Mucosa of descending colon (tissue), 3 donors: ENCODE measurements at regions not wholly inside any gene's neighbourhood (a gene's known extent, or its start where the extent isn't known, plus 50 kb on each side); places are given as distances from the start of the nearest gene placed in this dataset.

Experiments used
- ATAC-seq: fragments of 200-7000 bp; cut with Tn5 transposase; one replicate; pipeline ENCODE4 v1.9.1; 2020; ENCODE audit warnings: mild to moderate bottlenecking, moderate library complexity
- DNase-seq, 3 donors: peaks; one replicate each; pipeline ENCODE4 v3.0.0-alpha.2; 2020
- H3K36me3 ChIP-seq: fragments of 200-600 bp; one replicate; pipeline ENCODE4 v1.8.0; 2021; ENCODE audit warnings: low read depth, mild to moderate bottlenecking
- H3K4me1 ChIP-seq: fragments of 200-600 bp; one replicate; pipeline ENCODE4 v1.8.0; 2021; ENCODE audit warnings: low read depth, mild to moderate bottlenecking
- H3K4me3 ChIP-seq: fragments of 200-600 bp; one replicate; pipeline ENCODE4 v1.8.0; 2021; ENCODE audit warnings: mild to moderate bottlenecking
- H3K9me3 ChIP-seq: fragments of 200-600 bp; one replicate; pipeline ENCODE4 v1.8.0; 2021; ENCODE audit warnings: mild to moderate bottlenecking
- intact Hi-C, 2 donors: fragments of 100-400 bp; cut with DNase I in 1 of 2; cut with micrococcal nuclease in 1 of 2; formaldehyde crosslinking; loops; one replicate each; pipeline versions ENCODE4 v1.11.0 to v1.11.1; 2022; cut with DNase I, micrococcal nuclease
- TF ChIP-seq, protein P1 (sequence below): fragments of 200-600 bp; IDR thresholded peaks from one replicate; pipeline ENCODE4 v1.8.0; 2022; ENCODE audit warnings: antibody characterized with exemption, mild to moderate bottlenecking
- donor health status: DM: no; HTN: no; CAD: no; lungs with moderate emphysema.
- donor health status: DM: no; HTN: no; CAD: no.
- donor health status: DM: no; HTN: yes; CAD: no.

DNA sequence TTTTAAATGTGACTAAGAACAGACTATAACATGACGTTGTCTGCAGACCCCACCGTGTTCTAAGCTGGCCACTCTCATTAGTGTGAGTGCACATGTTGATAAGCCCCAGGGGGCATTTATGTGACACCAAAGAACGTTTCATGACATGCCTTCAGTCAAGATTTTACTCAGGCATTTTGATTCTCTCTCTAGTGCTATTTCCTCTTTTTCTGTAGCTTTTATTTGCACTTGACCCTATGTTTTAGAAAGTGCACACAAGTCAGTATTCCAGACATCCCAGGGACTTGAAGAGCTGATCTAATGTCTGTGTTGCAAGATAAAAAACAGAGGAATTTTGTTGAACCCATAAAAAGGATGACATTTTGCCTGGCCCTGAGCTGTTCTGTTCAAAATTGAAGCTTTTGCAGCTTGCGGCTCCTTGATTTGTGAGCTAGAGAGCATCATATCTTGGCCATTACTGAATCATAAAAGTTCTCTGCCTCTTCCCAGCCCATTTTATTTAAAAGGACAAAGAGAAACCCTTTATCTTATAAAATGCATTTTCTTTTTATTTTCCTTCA, 80.9 kb upstream of the TYRP1 start:
- H3K9me3 ChIP-seq: no peaks in the 10 kb centered on the region
- no peaks in the 10 kb centered on the region for H3K36me3 ChIP-seq
- no peak for DNase-seq
- H3K4me1 ChIP-seq: no peaks in the 10 kb centered on the region
- TF ChIP-seq, protein P1, sequence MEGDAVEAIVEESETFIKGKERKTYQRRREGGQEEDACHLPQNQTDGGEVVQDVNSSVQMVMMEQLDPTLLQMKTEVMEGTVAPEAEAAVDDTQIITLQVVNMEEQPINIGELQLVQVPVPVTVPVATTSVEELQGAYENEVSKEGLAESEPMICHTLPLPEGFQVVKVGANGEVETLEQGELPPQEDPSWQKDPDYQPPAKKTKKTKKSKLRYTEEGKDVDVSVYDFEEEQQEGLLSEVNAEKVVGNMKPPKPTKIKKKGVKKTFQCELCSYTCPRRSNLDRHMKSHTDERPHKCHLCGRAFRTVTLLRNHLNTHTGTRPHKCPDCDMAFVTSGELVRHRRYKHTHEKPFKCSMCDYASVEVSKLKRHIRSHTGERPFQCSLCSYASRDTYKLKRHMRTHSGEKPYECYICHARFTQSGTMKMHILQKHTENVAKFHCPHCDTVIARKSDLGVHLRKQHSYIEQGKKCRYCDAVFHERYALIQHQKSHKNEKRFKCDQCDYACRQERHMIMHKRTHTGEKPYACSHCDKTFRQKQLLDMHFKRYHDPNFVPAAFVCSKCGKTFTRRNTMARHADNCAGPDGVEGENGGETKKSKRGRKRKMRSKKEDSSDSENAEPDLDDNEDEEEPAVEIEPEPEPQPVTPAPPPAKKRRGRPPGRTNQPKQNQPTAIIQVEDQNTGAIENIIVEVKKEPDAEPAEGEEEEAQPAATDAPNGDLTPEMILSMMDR: no peak
- intact Hi-C loops: no loop called here
- no peak for ATAC-seq
- H3K4me3 ChIP-seq: no peak overlapping the region

GRCh38 chr9:12613071-12613470, 80.1 kb upstream of the TYRP1 start:
- Histone ChIP-seq H3K36me3 (no peaks in the 10 kb centered on the region), H3K4me3 (no peak overlapping the region), H3K4me1 (no peaks in the 10 kb centered on the region), H3K9me3 (no peaks in the 10 kb centered on the region)
- DNase-seq (no peak), ATAC-seq (no peak)
- TF ChIP-seq, protein P1: no peak
- intact Hi-C loops: no loop called here

GRCh38 chr9:12614488-12614887, 78.7 kb upstream of the TYRP1 start:
- intact Hi-C loops: no loop called here
- no peak overlapping the region for H3K4me3 ChIP-seq
- no peaks in the 10 kb centered on the region for H3K36me3 ChIP-seq
- no peaks in the 10 kb centered on the region for H3K4me1 ChIP-seq
- ATAC-seq (no peak), DNase-seq (no peak)
- H3K9me3 ChIP-seq: no peaks in the 10 kb centered on the region
- TF ChIP-seq, protein P1: no peak

- no peaks in the 10 kb centered on the region for H3K9me3 ChIP-seq
- no peak for ATAC-seq
- no peaks in the 10 kb centered on the region for H3K4me1 ChIP-seq
- DNase-seq: no peak
- TF ChIP-seq, protein P1: no peak
- no peak overlapping the region for H3K4me3 ChIP-seq
- no peaks in the 10 kb centered on the region for H3K36me3 ChIP-seq
- intact Hi-C loops: no loop called here
Measured at GRCh38 chr9:12618956-12619355, 74.2 kb upstream of the TYRP1 start.

DNA sequence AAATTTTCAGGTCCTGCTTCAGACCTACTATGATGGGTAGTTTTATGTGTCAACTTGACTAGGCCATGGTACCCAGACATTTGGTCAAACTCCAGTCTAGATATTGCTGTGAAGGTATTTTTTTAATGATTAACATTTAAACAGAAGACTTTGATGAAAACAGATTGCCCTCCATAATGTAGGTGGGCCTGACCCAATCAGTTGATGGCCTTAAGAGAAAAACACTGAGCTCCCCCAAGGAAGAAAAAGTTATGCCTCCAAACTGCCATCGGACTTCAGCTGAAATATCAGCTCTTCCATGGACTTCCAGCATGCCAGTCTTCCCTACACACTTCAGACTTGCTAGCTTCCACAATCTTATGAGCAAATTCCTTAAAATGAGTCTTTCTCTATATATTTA, 67.3 kb upstream of the TYRP1 start:
- no peaks in the 10 kb centered on the region for H3K4me1 ChIP-seq
- H3K9me3 ChIP-seq: no peaks in the 10 kb centered on the region
- H3K36me3 ChIP-seq: no peaks in the 10 kb centered on the region
- DNase-seq (no peak), ATAC-seq (no peak)
- no peak overlapping the region for H3K4me3 ChIP-seq
- TF ChIP-seq, protein P1: no peak
- intact Hi-C loops: no loop called here

GRCh38 chr9:12627096-12627495, 66.1 kb upstream of the TYRP1 start:
- Histone ChIP-seq H3K4me3 (no peak overlapping the region), H3K36me3 (no peaks in the 10 kb centered on the region), H3K9me3 (no peaks in the 10 kb centered on the region), H3K4me1 (no peaks in the 10 kb centered on the region)
- TF ChIP-seq, protein P1: no peak
- intact Hi-C loops: no loop called here
- ATAC-seq (no peak), DNase-seq (no peak)
